SU-DHL-6 (cell line): ENCODE measurements at regions not wholly inside any gene's neighbourhood (a gene's known extent, or its start where the extent isn't known, plus 50 kb on each side); places are given as distances from the start of the nearest gene placed in this dataset.

Experiments
- CTCF ChIP-seq: fragments of 200-600 bp; sonication (generic); IDR thresholded peaks from one replicate; pipeline ENCODE4 v1.5.1; 2017; ENCODE audit warnings: antibody characterized with exemption, mild to moderate bottlenecking, low read length, moderate library complexity; ENCODE audit not compliant: insufficient read depth, poor library complexity, severe bottlenecking
- EZH2phosphoT487 ChIP-seq: fragments of 200-600 bp; sonication (generic), shearing (Covaris generic); conservative IDR thresholded peaks from 2 replicates; pipeline ENCODE4 v1.6.1; 2018; ENCODE audit warnings: mild to moderate bottlenecking, antibody characterized with exemption, low read length, moderate library complexity, mixed read lengths

- TF ChIP-seq CTCF (no peak), EZH2phosphoT487 (no peak)
Observed at GRCh38 chr11:112401036-112401769, 140.5 kb upstream of the PLET1 start.
